ENCODE measurements at regions not wholly inside any gene's neighbourhood (a gene's known extent, or its start where the extent isn't known, plus 50 kb on each side); places are given as distances from the start of the nearest gene placed in this dataset.
A peak's percentile ranks its signal among the peaks of the same experiment; 100 is the strongest.

DNA sequence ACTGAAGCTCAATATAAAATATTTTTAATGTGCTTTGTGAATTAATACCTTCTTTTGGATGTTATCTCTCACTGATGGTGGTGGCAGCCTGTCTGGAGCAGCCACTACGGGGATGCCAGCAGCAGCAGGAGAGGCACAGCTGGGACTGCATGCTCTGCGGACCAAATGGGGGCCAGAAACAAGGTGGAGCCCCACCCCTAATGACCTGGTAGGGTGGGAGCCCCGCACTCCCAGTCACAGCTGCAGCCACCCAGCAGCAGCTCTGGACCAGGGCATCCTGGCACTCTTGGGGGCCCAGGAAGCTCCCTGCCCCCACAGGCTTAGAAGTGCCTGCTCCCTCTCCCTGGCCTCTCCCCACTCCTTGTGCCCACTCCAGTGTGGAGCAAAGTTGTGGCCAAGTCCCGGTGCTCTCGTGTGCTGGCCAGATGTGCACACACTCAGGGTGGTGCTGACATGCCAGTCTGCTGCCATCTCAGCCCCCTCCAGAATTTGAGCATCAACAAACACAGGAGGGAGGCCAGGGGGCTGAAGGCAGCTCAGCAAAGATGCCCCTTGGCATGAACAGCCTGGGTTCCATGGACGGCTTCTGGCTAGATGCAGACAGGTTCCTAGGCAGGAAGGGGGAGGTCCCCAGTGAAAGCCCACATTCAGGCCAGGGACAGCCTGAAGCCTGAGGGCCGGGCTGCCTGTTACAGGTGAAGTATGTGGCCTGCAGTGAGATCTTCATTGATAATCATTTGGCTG lies 696.7 kb upstream of the SLITRK5 start:
- DNase-seq, result no peak

- no peak for DNase-seq
Measured at GRCh38 chr13:86974995-86975328, 696.2 kb upstream of the SLITRK5 start.

DNA sequence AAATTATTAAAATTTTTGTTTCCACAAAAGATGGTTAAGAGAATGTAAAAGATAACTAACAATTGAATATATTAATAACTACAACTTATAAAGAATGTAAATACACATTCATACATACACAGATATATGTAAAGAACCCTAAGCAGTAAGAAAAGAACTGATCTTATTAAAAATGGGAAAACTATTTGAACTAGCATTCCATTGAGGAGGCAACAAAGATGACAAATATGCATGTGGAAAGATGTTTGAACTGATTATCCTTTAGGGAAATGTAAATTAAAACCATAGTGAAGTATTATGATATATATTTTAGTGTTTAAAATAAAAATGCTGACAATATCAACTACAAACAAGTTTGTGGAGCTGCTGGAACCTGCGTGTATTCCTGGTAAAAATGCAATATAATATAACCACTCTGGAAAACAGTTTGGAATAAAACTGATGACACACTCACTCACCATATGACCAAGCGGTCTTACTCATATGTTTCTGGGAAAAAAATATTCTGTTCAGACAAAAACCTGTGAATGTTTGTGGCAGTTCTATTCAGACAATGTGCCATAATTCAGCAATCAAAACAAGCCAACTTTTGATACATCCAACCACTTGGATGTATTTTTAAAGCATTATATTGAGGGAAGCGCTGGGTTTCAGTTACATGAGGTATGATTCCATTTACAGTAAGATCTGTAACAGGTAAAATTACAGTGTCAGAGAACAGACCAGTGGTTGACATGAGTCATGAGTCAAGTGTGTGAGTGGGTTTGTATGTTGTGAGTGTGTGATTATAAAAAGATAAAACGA lies 694.4 kb upstream of the SLITRK5 start:
- no peak for DNase-seq

DNA sequence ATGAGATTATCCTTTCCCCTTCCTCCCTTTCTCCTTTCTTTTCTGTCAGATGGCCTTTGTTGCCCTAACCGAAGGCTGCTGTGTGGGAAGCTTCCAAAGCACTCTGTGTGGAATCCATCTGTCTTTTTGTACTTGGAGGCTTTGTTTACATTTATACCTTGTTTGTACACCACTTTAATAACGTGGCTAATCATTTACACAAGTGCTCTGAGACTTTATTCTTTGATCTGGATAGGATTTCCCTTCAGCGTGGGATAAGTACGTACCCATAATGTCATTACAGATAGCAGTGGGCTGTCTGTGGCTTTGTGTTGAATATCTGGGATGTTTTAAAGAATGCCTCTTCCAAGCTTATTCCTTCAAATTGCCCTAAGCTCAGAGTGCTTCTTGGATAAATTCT lies 684.7 kb upstream of the SLITRK5 start:
- no peak for DNase-seq

GRCh38 chr13:86992251-86992650 lies 678.9 kb upstream of the SLITRK5 start:
- DNase-seq, result no peak

DNA sequence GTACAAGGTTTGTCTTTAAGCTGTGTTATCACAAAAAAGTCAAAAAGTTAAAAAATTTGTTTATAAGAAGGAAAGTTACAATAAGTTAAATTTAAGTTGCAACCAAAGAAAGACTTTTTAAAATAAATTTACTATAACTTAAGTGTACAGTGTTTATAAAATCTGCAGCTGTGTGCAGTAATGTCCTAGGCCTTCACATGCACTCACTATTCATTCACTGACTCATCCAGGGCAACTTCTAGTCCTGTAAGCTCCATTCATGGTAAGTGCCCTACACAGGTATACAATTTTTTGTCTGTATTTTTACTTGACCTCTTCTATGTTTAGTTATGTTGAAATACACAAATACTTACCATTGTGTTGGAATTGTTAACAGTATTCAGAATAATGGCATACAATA lies 667.9 kb upstream of the SLITRK5 start:
- DNase-seq, result no peak

- DNase-seq, result no peak
Measured at GRCh38 chr13:87005511-87005910, 665.7 kb upstream of the SLITRK5 start.

DNA sequence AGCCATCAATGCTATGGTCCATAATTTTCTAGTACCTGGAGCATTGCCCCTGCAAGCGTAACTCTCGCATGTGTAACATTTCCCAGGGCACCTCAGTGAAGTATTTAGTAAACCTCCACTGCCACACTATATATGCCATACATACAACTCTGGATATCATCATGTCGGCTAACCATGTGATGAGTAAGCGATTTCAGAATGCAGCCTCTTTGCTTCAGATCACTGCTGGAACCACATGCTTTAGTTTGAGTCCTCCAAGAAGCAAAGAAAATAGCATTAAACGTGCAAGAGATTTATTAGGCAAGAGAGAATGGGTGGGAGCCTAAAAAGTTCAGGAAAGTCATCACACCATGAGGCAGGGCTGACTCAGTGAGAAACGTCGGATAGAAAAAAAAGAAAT lies 635.6 kb upstream of the SLITRK5 start:
- no peak for DNase-seq

- peak; percentile 29 for DNase-seq
Measured at GRCh38 chr13:87042946-87043345, 628.2 kb upstream of the SLITRK5 start.

- no peak for DNase-seq
Measured at GRCh38 chr13:87052731-87053130, 618.4 kb upstream of the SLITRK5 start.

GRCh38 chr13:87057807-87058520 lies 613.2 kb upstream of the SLITRK5 start:
- no peak for DNase-seq

- DNase-seq, result no peak
Measured at GRCh38 chr13:87058786-87059329, 612.3 kb upstream of the SLITRK5 start.

DNA sequence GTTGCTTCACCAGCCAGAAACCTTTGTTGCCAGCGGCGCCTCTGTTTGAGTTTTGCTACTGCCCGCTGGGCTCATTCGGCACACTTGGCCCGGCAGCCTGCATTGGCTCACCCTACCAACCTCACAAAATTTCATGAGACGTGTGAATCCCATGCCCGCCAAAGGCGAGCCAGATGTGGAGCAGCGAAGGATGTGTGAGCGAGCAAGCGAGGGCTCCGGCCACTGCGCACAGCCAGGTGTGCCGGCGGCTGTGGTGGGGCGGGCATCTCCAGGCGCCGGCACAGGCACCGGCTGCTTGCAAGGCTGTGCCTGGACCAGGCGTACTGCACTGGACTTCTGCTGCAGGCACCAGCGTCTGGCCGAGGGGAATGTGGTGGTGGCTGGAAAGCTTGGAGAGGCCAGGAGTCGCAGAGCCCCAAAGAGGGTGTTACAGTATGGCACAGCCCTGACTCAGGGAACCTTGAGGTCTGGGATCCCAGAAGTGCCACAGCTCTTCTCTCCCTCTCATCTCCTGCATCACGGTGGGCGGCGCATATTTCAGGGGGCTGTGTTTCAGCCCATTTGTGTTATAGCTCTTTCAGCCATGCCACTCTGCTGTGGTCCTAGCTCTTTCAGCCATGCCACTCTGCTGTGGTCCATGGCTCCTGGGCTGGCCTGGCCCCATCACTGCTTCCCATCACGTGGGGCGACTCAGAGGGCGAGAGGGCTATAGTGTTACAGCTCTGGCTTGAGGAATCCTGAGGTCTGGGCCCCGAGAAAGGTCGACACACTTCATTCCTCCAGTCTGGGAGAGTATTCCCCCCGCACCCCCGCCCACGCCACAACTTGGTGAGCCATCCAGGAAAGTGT lies 592.0 kb upstream of the SLITRK5 start:
- DNase-seq, result no peak

GRCh38 chr13:87080100-87080779 lies 590.9 kb upstream of the SLITRK5 start:
- no peak for DNase-seq

DNA sequence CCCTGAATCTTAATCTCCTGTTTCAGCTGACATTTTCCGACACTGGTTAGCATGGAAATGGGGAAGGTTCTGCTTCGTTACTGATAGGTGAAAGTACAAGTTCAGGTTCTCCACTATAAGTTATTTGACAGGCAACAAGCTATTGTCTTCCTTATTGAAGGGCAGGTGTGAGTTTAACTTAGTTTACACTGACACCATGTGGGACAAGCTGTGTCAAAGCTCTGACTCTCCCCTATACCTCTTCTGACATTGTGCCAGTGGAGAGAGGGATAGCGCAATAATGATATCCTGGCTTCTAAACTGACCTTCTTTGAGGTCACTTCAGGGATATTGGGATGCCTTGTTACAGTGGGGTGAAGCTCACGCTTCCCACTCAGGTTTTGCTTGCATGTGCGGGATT lies 587.0 kb upstream of the SLITRK5 start:
- no peak for DNase-seq

- no peak for DNase-seq
Measured at GRCh38 chr13:87087741-87088140, 583.4 kb upstream of the SLITRK5 start.

GRCh38 chr13:87089391-87089790 lies 581.8 kb upstream of the SLITRK5 start:
- DNase-seq, result no peak

DNA sequence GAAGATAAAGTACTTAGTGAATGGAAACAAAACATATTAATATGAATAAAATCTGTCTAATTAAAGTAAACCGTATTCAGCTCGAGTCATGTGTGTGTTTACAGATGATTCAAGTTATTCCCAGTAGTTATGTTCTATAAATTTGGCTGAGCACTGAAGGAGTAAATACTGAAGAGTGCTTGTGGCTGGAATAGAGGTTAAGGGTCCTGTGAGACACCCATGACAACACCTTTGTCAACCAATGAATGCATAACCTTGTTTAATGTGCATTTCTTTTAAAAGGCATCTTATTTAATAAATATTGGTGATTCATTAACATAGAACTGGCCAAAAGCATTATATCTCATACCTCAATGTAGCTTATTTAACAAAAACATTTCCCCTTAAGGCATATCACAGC lies 577.8 kb upstream of the SLITRK5 start:
- DNase-seq, result no peak

DNA sequence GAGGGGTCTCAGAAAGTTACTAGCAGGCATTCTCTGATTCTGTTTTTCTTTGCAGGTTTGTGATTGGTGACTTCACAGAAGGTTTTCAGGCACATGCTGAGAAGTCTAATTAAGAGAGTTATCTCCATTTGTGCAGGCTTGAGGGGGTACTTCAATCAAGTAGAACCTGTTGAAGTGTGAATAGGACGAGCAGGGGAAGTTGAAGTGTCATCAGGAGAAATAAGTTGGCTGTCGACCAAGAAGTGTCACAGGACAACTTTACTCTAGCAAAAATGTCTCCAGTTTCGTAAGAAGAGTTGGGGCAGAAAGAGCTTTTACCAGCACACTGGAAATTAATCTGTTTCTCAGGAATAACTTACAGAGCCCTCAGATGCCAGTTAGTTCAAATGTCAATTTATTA lies 576.5 kb upstream of the SLITRK5 start:
- DNase-seq, result no peak

DNA sequence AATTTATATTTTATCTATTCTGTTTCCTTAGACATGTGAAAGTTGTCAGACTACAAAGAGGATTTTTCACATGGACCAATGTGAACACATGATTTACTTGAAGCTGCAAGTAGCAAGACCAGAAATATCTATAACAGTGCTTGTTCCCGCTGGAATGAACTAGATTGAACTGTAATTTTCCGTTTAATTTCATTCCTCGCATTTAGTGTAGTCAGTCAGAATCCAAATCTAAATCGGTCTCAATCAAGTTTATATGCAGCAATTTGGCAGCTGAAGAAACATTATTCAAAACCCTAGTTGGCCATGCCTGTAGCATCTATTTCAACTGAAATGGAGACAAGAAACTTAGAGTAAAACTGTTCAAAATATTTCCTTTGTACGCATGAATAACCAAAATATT lies 570.7 kb upstream of the SLITRK5 start:
- no peak for DNase-seq

- DNase-seq, result no peak
Measured at GRCh38 chr13:87107651-87108050, 563.5 kb upstream of the SLITRK5 start.

- DNase-seq, result no peak
Measured at GRCh38 chr13:87120476-87120875, 550.7 kb upstream of the SLITRK5 start.
